ENCODE measurements at regions not wholly inside any gene's neighbourhood (a gene's known extent, or its start where the extent isn't known, plus 50 kb on each side); places are given as distances from the start of the nearest gene placed in this dataset.

GRCh38 chr5:5711112-5711511 lies 288.6 kb downstream of the ICE1 start:
- DNase-seq, result no peak

DNA sequence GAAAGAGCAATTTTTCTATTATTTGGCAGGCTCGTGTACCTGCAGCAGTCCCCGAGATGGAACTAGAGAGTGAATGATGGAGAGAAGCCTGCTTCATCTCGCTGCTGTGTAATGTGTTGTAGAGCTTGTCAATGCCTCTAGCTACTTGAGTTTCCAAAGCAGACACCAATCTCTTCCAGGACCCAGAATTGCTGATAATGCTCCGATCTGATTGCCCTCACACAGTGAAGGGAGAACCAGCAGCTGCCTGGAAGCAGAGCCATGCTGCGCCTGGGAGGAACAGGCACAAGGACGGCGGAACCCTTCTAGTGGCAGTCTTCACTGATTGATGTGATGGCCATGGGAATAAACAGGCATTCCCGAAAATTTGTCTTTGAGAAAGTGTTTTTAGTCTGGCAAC lies 288.0 kb downstream of the ICE1 start:
- DNase-seq, result no peak

DNA sequence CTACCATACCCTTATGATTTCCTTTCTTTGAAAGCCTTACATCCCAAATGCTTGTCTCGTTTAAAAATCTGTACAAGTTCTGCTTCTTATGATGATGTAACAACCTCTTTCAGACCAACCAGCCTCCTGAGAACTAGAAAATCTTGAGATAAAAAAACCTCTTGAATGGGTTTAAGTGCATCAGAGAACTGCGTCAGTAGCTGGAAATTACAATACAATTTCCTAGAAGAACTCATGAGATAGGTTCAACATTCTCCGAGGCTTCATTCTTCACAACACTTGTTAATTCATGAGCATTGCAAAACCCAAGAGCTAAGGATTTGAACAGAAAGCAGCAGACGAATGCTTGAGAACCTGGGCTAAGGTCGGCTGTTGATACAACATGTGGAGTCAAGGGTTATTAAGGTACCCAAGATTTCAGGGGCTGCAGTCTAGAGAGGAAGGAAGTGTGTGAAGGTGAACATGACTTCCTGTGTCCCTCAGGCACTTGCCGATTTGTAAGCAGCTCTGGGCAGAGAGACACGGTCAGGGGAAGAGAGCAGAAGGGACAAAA lies 286.0 kb downstream of the ICE1 start:
- no peak for DNase-seq

- no peak for DNase-seq
These were observed 282.5 kb downstream of the ICE1 start for GRCh38 chr5:5705010-5705409.

DNA sequence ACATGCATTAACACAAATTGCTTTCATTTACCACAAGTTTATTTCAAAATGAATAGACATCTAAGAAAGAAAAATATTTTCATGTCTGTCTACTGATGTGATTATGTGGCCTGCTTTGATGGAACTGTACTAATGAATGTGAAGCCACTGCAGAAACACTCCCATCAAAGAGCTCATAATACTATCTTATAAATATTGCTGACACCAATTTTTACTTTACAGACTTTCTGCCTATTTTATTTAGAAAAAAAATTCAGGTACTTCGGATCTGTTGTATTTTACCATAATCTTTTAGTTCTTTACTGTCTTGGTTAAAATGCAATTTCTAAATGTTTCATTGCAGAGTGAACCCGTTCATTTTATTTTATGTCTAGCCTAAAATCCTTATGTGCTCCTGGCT lies 281.9 kb downstream of the ICE1 start:
- DNase-seq, result no peak

DNA sequence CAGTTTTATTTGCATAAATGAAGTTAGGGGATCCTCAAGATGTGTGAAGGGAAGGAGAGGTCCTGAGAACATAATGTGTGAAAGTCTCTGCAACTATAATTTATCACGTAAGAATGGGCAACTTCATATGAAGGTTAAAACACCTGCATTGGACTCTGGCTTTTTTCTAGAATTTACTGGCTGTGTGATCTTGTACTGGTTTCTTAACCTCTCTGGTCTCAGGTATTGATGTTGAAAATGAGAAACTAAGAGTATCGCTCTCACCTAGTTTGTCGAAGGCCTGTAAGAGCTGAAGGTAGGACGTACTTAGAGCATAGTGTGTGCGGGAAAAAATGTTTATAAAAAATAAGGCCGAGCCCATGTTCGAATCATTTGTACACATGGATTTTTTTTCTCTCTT lies 280.5 kb downstream of the ICE1 start:
- DNase-seq, result no peak

- DNase-seq, result no peak
These were observed 278.1 kb downstream of the ICE1 start for GRCh38 chr5:5700549-5700948.

GRCh38 chr5:5699062-5699461 lies 276.6 kb downstream of the ICE1 start:
- DNase-seq, result no peak

DNA sequence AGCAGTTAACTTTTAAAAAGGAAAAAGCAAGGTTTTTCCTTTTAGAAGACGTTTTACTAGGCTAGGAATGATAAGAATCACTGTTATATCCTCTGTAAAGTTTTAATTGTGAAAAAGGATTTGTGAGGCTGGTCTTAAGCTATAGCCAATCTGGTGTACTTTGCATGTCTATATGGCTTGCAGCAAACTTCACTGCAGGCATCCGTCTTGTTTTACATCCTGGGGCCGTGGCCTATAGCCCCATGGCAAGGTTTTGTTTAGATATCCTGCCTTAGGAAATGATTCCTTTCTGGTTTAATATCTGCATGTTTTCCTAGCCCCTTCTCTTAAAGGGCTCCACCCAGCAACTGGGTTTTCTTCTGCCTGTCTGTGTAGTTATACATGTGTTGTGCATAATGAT lies 272.8 kb downstream of the ICE1 start:
- DNase-seq, result no peak

DNA sequence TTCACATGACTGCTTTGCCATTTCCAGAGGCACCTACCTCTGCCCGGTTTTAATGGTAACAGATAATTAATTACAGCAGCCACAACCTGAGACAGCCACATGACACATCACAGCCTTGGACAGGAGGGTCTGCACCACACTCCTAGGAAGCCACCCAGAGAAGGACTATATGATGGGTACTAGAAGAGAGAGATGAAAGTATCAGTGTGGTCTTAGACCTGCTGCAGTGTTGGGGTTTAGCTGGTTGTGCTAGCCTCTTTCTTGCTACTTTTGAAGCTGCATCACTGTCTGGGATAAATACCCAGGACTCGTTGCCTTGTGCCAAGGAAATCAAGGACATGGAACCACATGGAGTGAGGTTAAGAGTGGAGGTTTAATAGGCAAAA lies 266.4 kb downstream of the ICE1 start:
- DNase-seq, result no peak

- DNase-seq, result no peak
These were observed 265.9 kb downstream of the ICE1 start for GRCh38 chr5:5688194-5688924.

DNA sequence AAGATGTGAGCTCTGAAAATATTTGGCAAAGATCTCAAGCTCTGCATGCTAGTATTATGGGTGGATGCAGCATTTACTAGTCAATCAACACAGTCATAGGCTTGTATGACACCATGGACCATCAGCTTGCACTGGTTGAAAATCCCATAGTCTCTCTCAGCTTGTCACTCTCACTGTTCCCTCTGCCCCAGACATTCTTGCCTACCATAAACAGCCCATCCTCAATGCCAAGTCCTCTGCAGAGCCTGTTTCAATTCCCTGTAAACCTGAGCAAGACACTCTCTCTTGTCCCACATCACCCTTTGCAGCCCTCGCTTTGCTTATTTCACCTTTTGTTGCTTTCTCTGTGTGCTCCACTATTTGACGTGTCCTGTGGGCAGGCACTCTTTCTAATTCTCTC lies 264.6 kb downstream of the ICE1 start:
- DNase-seq, result no peak

GRCh38 chr5:5686356-5686755 lies 263.9 kb downstream of the ICE1 start:
- no peak for DNase-seq

GRCh38 chr5:5685737-5686136 lies 263.3 kb downstream of the ICE1 start:
- DNase-seq, result no peak

GRCh38 chr5:5683174-5683573 lies 260.7 kb downstream of the ICE1 start:
- DNase-seq, result no peak

DNA sequence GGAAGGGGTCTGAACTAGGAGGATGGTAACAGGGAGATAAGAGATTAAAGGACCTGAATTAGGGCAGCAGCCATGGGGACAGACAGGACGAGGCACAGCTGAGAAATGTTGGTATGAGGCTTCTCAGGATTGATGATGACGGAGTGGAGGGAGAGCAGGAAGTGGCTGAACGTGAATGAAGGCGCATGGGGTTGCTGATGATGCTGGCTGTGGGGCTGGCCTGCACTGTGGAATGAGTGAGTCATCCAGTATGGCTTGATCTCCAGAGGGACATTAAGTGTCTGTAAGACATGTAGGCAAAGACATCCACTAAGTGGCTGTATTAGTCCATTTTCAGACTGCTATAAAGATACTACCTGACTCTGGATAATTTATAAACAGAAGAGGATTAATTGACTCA lies 256.4 kb downstream of the ICE1 start:
- DNase-seq, result no peak

DNA sequence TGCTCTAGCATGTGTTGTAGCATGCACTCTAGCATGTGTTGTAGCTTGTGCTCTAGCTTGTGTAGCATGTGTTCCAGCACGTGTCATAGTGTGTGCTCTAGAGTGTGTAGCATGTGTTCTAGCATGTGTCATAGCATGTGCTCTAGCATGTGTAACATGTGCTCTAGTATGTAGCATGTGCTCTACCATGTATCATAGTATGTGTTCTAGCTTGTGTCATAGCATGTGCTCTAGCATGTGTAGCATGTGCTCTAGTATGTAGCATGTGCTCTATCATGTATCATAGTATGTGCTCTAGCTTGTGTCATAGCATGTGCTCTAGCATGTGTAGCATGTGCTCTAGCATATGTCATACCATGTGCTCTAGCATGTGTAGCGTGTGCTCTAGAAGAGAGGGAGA lies 255.3 kb downstream of the ICE1 start:
- DNase-seq, result no peak

GRCh38 chr5:5676218-5676617 lies 253.7 kb downstream of the ICE1 start:
- no peak for DNase-seq

DNA sequence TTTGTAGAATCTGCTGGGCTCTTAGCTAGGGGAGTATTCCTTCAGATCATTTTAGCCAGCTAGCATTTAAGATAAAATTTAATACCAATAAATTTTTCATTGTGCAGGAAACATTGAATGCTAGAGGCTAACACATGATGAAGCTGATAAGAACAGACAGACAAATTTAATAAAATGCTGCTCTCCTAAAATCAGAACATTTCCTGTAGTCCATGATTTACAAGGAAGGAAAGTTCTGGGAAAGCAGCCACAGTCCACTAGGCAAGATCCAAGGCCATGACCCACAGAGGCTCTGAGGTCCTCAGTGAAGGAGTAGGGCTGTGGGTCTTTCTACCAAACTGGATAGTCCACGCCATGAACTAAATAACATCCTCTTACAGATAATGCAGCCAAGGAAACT lies 253.0 kb downstream of the ICE1 start:
- DNase-seq, result no peak

DNA sequence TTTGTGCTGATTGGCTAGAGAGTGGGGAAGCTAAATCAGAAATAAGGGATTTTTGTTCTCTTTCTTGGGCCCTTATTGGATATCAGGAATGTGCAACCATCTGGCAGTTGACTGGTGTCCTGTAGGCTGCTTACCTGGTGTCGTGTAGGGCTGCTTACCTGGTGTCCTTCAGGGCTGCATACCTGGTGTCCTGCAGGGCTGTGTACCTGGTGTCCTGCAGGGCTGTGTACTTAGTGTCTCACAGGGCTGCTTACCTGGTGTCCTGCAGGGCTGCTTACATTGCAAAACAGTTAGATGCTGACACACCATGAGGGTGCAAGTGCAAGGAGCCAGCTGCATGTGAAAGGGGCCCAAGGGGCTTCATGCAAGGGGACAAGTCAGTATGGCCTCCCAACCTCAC lies 249.3 kb downstream of the ICE1 start:
- no peak for DNase-seq

DNA sequence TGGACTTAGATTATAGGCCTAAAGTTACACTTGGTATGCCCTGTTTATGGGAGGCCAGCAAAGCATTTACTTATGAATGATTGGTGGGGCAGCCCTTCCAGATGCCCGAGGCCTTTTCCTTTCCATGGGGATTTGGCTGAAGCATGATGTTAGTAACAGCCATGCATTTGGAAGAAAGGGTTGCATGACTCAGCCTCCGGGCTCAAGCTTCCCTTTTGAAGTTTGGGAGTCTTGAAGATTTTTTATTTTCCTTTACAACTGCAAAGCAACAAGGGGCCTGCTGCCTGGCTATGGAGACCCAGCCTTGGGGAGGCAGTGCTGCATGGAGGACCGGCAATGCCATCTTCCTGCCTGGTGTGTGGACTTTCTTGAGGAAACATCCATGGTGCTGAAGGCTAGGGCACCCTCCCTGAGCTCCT lies 244.7 kb downstream of the ICE1 start:
- DNase-seq, result no peak

GRCh38 chr5:5666369-5666768 lies 243.9 kb downstream of the ICE1 start:
- no peak for DNase-seq

DNA sequence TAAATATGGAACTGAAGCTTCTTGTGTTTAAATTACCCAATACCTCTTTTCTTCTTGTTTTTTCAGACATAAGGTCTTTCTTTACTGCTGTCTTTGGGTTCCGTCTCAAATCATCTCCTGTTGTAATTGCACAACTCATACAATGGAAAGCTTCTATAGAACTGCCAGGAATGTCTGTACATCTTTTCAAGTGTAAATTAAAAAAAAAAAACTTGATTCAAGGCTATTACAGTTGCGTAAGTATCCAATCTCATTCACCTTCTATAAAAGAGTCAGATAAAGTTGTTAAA lies 243.5 kb downstream of the ICE1 start:
- no peak for DNase-seq

DNA sequence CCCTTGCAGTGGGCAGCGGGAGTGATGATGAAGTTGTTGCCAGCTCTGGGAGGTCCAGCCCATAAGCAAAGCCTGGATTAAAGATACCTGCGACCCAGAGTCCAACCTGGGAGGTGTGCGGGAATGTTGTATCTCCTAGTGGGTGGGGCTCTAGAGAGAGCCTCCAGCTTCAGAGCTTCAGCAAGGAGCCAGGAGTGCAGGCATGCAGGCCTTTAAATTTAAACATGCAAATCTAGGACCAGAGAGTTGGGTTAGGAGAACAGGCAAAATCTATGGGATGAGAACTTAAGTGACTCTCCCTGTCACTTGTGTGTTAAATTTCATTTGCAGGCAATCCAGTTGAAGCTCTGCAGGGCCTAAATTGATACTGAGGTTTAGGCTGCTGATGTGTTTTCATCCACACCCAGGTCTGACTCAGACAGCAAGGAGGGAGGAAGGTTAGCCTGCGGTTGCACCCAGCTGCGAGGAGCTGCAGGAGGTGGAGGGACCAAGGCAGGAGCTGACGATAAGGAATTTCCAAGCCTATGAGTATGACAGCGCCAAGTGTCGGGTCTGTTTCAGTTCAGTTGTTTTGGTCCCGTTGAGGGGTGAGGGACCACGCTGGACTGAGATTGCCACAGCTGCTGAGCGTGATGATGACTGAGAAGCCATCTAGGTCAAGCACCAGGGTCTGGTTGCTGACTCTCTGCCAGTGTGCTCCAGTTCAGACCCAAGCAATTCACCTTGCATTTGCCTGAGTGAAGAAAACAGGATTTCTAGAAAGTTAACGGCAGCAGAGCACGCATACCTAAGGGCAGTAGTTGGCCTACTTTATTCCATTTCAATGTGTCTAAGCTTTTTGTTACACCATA lies 243.0 kb downstream of the ICE1 start:
- no peak for DNase-seq
